HepG2 (cell line): ENCODE measurements at regions not wholly inside any gene's neighbourhood (a gene's known extent, or its start where the extent isn't known, plus 50 kb on each side); places are given as distances from the start of the nearest gene placed in this dataset.

Source experiments
- ATAC-seq: fragments of 200-7000 bp; cut with Tn5 transposase; 3 replicates; pipeline ENCODE4 v1.9.1; 2020; ENCODE audit warnings: mild to moderate bottlenecking, moderate library complexity
- BruUV-seq: library from RNA; stranded (reverse); fragments of 400-500 nt; replicated peaks from 2 replicates; lab custom pipeline; 2021; lab: Mats Ljungman, UMichigan
- CTCF ChIA-PET: fragments of 300-600 bp; formaldehyde crosslinking; extraction: SDS; loops from one replicate; lab custom pipeline; 2021; ENCODE audit warnings: low total read pairs, inconsistent platforms, low intra/inter-chr PET ratio; lab: Yijun Ruan, JAX
- POLR2A ChIA-PET: fragments of 350-600 bp; sonication (Branson Sonifier 250); formaldehyde crosslinking; loops from one replicate; lab custom pipeline; 2020; ENCODE audit warnings: antibody characterized with exemption, inconsistent platforms; lab: Yijun Ruan, JAX
- DNase-seq: peaks from one replicate; pipeline ENCODE4 v3.0.0-alpha.2; 2015; ENCODE audit warnings: low spot score
- FAIRE-seq: peaks from 3 replicates; lab custom pipeline; 2011; peaks lifted over from hg19 to GRCh38; lab: Jason Lieb, UNC
- H2AFZ ChIP-seq: one replicate; pipeline ENCODE4 v1.6.1; 2011; ENCODE audit warnings: low read length, inconsistent platforms
- H3K27ac ChIP-seq: fragments of 300-600 bp; 3 replicates; pipeline ENCODE4 v1.8.0; 2011; ENCODE audit warnings: mixed run types, mild to moderate bottlenecking, mixed read lengths, low read length, inconsistent platforms; ENCODE audit not compliant: insufficient read depth; ENCODE audit errors: extremely low read length
- H3K27me3 ChIP-seq, 2 experiments: fragments of 200-600 bp in 1 of 2; 2 replicates in 1 of 2; 3 replicates in 1 of 2; pipeline versions ENCODE4 v1.6.0 to v1.8.0; 2011; ENCODE audit warnings: low read length in 2 of 2, mild to moderate bottlenecking in 2 of 2, moderate library complexity in 2 of 2, inconsistent platforms in 1 of 2; ENCODE audit not compliant: insufficient read depth in 2 of 2, control insufficient read depth in 1 of 2
- H3K36me3 ChIP-seq, 2 experiments: fragments of 200-600 bp in 1 of 2; replicated peaks in 1 of 2; 2 replicates in 1 of 2; 3 replicates in 1 of 2; pipeline versions ENCODE4 v1.5.1 to v1.8.0; 2011; ENCODE audit warnings: low read length in 2 of 2, inconsistent platforms in 1 of 2; ENCODE audit not compliant: insufficient read depth in 2 of 2, control insufficient read depth in 1 of 2
- H3K4me1 ChIP-seq: 2 replicates; pipeline ENCODE4 v1.5.1; 2012; ENCODE audit warnings: low read length, inconsistent platforms; ENCODE audit not compliant: insufficient read depth
- H3K4me2 ChIP-seq: 2 replicates; pipeline ENCODE4 v1.6.0; 2011; ENCODE audit warnings: low read depth, low read length, inconsistent platforms
- H3K4me3 ChIP-seq, 3 experiments: fragments of 200-600 bp in 1 of 3; sonication (generic), shearing (Covaris generic) in 1 of 3; replicated peaks in 1 of 3; 2 replicates each; pipeline ENCODE4 v1.5.1; 2011 to 2016; ENCODE audit warnings: low read length in 3 of 3, inconsistent platforms in 2 of 3, low read depth in 2 of 3, mild to moderate bottlenecking in 2 of 3, control low read depth in 1 of 3, mixed read lengths in 1 of 3; ENCODE audit not compliant: insufficient read depth in 1 of 3
- H3K79me2 ChIP-seq: one replicate; pipeline ENCODE4 v1.6.1; 2011; ENCODE audit warnings: low read length, inconsistent platforms; ENCODE audit not compliant: insufficient read depth
- H3K9ac ChIP-seq: 2 replicates; pipeline ENCODE4 v1.6.0; 2011; ENCODE audit warnings: mild to moderate bottlenecking, low read depth, low read length, inconsistent platforms; ENCODE audit not compliant: insufficient read depth
- H3K9me3 ChIP-seq: 2 replicates; pipeline ENCODE4 v1.5.1; 2012; ENCODE audit warnings: mild to moderate bottlenecking, low read length
- H4K20me1 ChIP-seq: 2 replicates; pipeline ENCODE4 v1.6.0; 2011; ENCODE audit warnings: inconsistent platforms, mild to moderate bottlenecking, low read length, moderate library complexity; ENCODE audit not compliant: insufficient read depth
- BRD4 ChIP-seq: sonication (generic); formaldehyde crosslinking; IDR thresholded peaks from 2 replicates; pipeline ENCODE4 v1.4.0; 2020; ENCODE audit warnings: missing genetic modification reagents
- ERF ChIP-seq: IDR thresholded peaks from 2 replicates; pipeline ENCODE4 v1.6.1; 2018; ENCODE audit warnings: missing biosample characterization, missing genetic modification reagents
- JARID2 ChIP-seq: sonication (generic); formaldehyde crosslinking; IDR thresholded peaks from 2 replicates; pipeline ENCODE4 v1.8.1; 2023; ENCODE audit warnings: missing genetic modification reagents, inconsistent platforms; ENCODE audit not compliant: insufficient replicate concordance
- JUN ChIP-seq: sonication (generic); formaldehyde crosslinking; IDR thresholded peaks from 2 replicates; pipeline ENCODE4 v1.4.0; 2020; ENCODE audit warnings: mild to moderate bottlenecking, missing genetic modification reagents
- SAFB2 ChIP-seq: sonication (generic); formaldehyde crosslinking; IDR thresholded peaks from 2 replicates; pipeline ENCODE4 v1.5.1; 2020; ENCODE audit warnings: missing genetic modification reagents, low read depth, mild to moderate bottlenecking, borderline replicate concordance
- ZC3H13 ChIP-seq: sonication (generic); formaldehyde crosslinking; IDR thresholded peaks from 2 replicates; pipeline ENCODE4 v1.8.1; 2023; ENCODE audit warnings: mild to moderate bottlenecking, missing genetic modification reagents, moderate library complexity
- ZSCAN9 ChIP-seq: IDR thresholded peaks from 2 replicates; pipeline ENCODE4 v1.6.1; 2016; ENCODE audit warnings: borderline replicate concordance
- in situ Hi-C: cut with HindIII; loops from 2 replicates; pipeline ENCODE4 v1.10.0; 2017; ENCODE audit warnings: low pct_unique_long_range_greater_than_20kb; ENCODE audit not compliant: extremely low pct_ligation_motif_present
- intact Hi-C: fragments of 100-400 bp; cut with micrococcal nuclease; formaldehyde crosslinking; loops from one replicate; pipeline ENCODE4 v1.10.0; 2022; ENCODE audit not compliant: unreplicated experiment
- TF ChIP-seq, protein P1 (sequence below): sonication (generic); formaldehyde crosslinking; IDR thresholded peaks from 2 replicates; pipeline ENCODE4 v1.8.0; 2022; ENCODE audit warnings: missing genetic modification reagents, mild to moderate bottlenecking, inconsistent platforms, borderline replicate concordance
- TF ChIP-seq, protein P2 (sequence below): sonication (generic); formaldehyde crosslinking; IDR thresholded peaks from 2 replicates; pipeline ENCODE4 v1.5.0; 2020; ENCODE audit warnings: mild to moderate bottlenecking, missing genetic modification reagents, moderate library complexity
- TF ChIP-seq, protein P3 (sequence below): sonication (generic); formaldehyde crosslinking; IDR thresholded peaks from 2 replicates; pipeline ENCODE4 v1.4.0; 2020; ENCODE audit warnings: low read depth, mild to moderate bottlenecking, missing genetic modification reagents
- TF ChIP-seq, protein P4 (sequence below): sonication (generic); formaldehyde crosslinking; IDR thresholded peaks from 2 replicates; pipeline ENCODE4 v1.4.0; 2020; ENCODE audit warnings: mild to moderate bottlenecking, missing genetic modification reagents, borderline replicate concordance

DNA sequence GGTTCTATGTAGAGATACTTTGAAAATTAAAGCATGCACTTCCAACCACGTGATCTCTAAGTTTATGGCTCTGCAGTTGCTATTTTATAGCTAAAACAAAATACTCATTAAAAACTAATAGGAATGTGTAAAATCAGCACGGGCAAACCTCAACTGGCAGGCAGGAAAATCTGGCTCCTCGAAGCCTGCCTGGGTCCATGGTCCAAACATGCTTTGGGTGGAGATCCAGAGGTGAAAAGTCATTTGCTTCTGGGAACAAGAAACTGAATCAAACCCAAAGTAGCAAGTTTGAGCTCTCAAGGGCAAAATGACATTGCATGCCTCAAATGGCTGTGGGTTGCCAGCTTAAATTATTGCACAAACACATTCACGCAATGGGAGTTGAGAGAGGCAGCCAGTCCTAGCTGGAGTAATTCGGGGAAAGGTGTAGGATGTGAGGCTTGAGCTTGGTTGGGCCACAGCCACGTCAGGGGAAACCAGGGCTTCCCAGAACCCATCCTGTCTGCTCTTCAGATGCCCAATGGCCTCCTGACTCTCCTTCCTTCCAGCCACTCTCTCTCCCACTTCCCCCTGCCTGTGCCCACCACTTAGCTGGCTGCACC, 75.2 kb upstream of the LCLAT1 start (continued):
- TF ChIP-seq, protein P1, sequence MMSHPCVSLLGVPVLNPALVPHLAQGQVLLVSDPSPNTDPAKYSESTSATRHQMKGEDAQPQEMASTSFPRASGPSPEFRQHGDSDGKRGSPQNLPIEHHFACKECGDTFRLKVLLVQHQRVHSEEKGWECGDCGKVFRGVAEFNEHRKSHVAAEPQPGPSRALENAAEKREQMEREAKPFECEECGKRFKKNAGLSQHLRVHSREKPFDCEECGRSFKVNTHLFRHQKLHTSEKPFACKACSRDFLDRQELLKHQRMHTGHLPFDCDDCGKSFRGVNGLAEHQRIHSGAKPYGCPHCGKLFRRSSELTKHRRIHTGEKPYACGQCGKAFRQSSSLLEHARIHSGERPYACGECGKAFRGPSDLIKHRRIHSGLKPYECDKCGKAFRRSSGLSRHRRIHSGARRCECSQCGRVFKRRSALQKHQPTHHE (CRISPR knock-in tag) = no peak

DNA sequence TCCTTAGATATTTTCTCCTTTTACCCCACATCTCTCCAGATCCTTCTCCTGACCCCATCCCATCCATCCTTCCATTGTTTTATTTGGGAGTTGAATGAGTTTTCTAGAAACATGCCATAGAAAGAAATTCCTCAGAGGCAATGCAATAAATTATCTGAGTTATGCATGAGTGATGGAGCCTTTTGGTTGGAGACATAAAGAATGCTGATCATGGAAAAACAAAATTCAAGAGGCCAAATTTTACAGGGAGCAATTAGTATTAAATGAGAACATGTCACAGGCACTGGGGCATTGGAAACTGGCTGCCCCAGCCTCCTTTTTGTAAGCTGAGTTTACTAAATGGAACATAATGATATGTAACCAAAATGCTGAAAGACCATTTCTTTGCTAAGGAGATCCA, 74.2 kb upstream of the LCLAT1 start:
- no peak overlapping the region for H3K4me2 ChIP-seq
- no peak for DNase-seq
- no peaks in the 10 kb centered on the region for H3K4me1 ChIP-seq
- no peaks in the 10 kb centered on the region for H3K79me2 ChIP-seq
- no peaks in the 10 kb centered on the region for H3K27me3 ChIP-seq
- no TSS peak for BruUV-seq
- intact Hi-C loops (no loop called here), in situ Hi-C loops (no loop called here)
- POLR2A ChIA-PET = no interaction called here
- H2AFZ ChIP-seq = no peak overlapping the region
- H3K4me3 ChIP-seq = no peak overlapping the region
- CTCF ChIA-PET = no interaction called here
- no peak overlapping the region for H3K9ac ChIP-seq
- H4K20me1 ChIP-seq = no peaks in the 10 kb centered on the region
- ATAC-seq = no peak
- H3K9me3 ChIP-seq = no peaks in the 10 kb centered on the region
- TF ChIP-seq, protein P2, sequence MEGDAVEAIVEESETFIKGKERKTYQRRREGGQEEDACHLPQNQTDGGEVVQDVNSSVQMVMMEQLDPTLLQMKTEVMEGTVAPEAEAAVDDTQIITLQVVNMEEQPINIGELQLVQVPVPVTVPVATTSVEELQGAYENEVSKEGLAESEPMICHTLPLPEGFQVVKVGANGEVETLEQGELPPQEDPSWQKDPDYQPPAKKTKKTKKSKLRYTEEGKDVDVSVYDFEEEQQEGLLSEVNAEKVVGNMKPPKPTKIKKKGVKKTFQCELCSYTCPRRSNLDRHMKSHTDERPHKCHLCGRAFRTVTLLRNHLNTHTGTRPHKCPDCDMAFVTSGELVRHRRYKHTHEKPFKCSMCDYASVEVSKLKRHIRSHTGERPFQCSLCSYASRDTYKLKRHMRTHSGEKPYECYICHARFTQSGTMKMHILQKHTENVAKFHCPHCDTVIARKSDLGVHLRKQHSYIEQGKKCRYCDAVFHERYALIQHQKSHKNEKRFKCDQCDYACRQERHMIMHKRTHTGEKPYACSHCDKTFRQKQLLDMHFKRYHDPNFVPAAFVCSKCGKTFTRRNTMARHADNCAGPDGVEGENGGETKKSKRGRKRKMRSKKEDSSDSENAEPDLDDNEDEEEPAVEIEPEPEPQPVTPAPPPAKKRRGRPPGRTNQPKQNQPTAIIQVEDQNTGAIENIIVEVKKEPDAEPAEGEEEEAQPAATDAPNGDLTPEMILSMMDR (CRISPR knock-in tag) = no peak
- TF ChIP-seq ZSCAN9 (CRISPR knock-in tag) (no peak), SAFB2 (CRISPR knock-in tag) (no peak), BRD4 (no peak), ZC3H13 (CRISPR knock-in tag) (no peak), JARID2 (CRISPR knock-in tag) (no peak), JUN (CRISPR knock-in tag) (no peak), ERF (no peak)
- TF ChIP-seq, protein P3, sequence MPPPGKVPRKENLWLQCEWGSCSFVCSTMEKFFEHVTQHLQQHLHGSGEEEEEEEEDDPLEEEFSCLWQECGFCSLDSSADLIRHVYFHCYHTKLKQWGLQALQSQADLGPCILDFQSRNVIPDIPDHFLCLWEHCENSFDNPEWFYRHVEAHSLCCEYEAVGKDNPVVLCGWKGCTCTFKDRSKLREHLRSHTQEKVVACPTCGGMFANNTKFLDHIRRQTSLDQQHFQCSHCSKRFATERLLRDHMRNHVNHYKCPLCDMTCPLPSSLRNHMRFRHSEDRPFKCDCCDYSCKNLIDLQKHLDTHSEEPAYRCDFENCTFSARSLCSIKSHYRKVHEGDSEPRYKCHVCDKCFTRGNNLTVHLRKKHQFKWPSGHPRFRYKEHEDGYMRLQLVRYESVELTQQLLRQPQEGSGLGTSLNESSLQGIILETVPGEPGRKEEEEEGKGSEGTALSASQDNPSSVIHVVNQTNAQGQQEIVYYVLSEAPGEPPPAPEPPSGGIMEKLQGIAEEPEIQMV (CRISPR knock-in tag) = no peak
- TF ChIP-seq, protein P4, sequence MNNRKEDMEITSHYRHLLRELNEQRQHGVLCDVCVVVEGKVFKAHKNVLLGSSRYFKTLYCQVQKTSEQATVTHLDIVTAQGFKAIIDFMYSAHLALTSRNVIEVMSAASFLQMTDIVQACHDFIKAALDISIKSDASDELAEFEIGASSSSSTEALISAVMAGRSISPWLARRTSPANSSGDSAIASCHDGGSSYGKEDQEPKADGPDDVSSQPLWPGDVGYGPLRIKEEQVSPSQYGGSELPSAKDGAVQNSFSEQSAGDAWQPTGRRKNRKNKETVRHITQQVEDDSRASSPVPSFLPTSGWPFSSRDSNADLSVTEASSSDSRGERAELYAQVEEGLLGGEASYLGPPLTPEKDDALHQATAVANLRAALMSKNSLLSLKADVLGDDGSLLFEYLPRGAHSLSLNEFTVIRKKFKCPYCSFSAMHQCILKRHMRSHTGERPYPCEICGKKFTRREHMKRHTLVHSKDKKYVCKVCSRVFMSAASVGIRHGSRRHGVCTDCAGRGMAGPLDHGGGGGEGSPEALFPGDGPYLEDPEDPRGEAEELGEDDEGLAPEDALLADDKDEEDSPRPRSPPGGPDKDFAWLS (CRISPR knock-in tag) = no peak
- no peak for FAIRE-seq
- no peaks in the 10 kb centered on the region for H3K36me3 ChIP-seq
- no peak overlapping the region for H3K27ac ChIP-seq
